PC-3 (cell line): ENCODE measurements at regions not wholly inside any gene's neighbourhood (a gene's known extent, or its start where the extent isn't known, plus 50 kb on each side); places are given as distances from the start of the nearest gene placed in this dataset.

ENCODE experiments used
- CTCF ChIP-seq: fragments of 300-600 bp; sonication (generic); conservative IDR thresholded peaks from 2 replicates; pipeline ENCODE4 v1.5.1; 2017; ENCODE audit warnings: antibody characterized with exemption, low read depth, mild to moderate bottlenecking, low read length
- EZH2phosphoT487 ChIP-seq: fragments of 300-600 bp; sonication (generic); IDR thresholded peaks from 2 replicates; pipeline ENCODE4 v1.6.1; 2018; ENCODE audit warnings: mild to moderate bottlenecking, antibody characterized with exemption, low read length, borderline replicate concordance

GRCh38 chrX:88830111-88830510, 83.1 kb downstream of the CPXCR1 start:
- TF ChIP-seq EZH2phosphoT487 (no peak), CTCF (no peak)
